DND-41 (cell line): ENCODE measurements at regions not wholly inside any gene's neighbourhood (a gene's known extent, or its start where the extent isn't known, plus 50 kb on each side); places are given as distances from the start of the nearest gene placed in this dataset.

ENCODE experiments used
- CTCF ChIP-seq: IDR thresholded peaks from 2 replicates; pipeline ENCODE4 v1.5.1; 2012; ENCODE audit warnings: borderline replicate concordance, low read length, moderate library complexity, mild to moderate bottlenecking; ENCODE audit not compliant: poor library complexity, severe bottlenecking; ENCODE audit errors: extremely low read depth
- EZH2 ChIP-seq: IDR thresholded peaks from 3 replicates; pipeline ENCODE4 v1.6.1; 2012; ENCODE audit warnings: borderline replicate concordance, low read depth, mild to moderate bottlenecking, moderate library complexity, low read length, inconsistent platforms; ENCODE audit not compliant: severe bottlenecking

GRCh38 chr2:144982481-144982880 lies 462.6 kb upstream of the ZEB2 start:
- TF ChIP-seq CTCF (no peak), EZH2 (no peak)
